ACC112 (cell line): ENCODE measurements at regions not wholly inside any gene's neighbourhood (a gene's known extent, or its start where the extent isn't known, plus 50 kb on each side); places are given as distances from the start of the nearest gene placed in this dataset.
A peak's percentile ranks its signal among the peaks of the same experiment; 100 is the strongest.

Experiments
- H2AFZ ChIP-seq: fragments of 200-600 bp; sonication (generic); one replicate; pipeline ENCODE4 v1.6.0; 2017; ENCODE audit warnings: antibody characterized with exemption, low read length; ENCODE audit not compliant: unreplicated experiment
- H3K27ac ChIP-seq: fragments of 200-600 bp; sonication (generic); 2 replicates; pipeline ENCODE4 v1.5.1; 2014; ENCODE audit warnings: low read depth, mild to moderate bottlenecking, antibody characterized with exemption, low read length, moderate library complexity
- H3K27me3 ChIP-seq: fragments of 200-600 bp; sonication (generic); 2 replicates; pipeline ENCODE4 v1.6.1; 2014; ENCODE audit warnings: mild to moderate bottlenecking, antibody characterized with exemption, low read length, moderate library complexity, mixed read lengths; ENCODE audit not compliant: insufficient read depth
- H3K36me3 ChIP-seq: fragments of 200-600 bp; sonication (generic); 2 replicates; pipeline ENCODE4 v1.6.1; 2016; ENCODE audit warnings: mild to moderate bottlenecking, antibody characterized with exemption, low read length, moderate library complexity, mixed read lengths; ENCODE audit not compliant: insufficient read depth
- H3K4me1 ChIP-seq: fragments of 200-600 bp; sonication (generic); one replicate; pipeline ENCODE4 v1.6.1; 2016; ENCODE audit warnings: low read length, mixed read lengths; ENCODE audit not compliant: insufficient read depth, unreplicated experiment, control insufficient read depth
- H3K4me3 ChIP-seq: fragments of 200-600 bp; sonication (generic); 2 replicates; pipeline ENCODE4 v1.5.1; 2014; ENCODE audit warnings: mild to moderate bottlenecking, low read depth, low read length
- H3K79me2 ChIP-seq: fragments of 200-600 bp; sonication (generic); one replicate; pipeline ENCODE4 v1.6.0; 2016; ENCODE audit warnings: low read length; ENCODE audit not compliant: control insufficient read depth, unreplicated experiment, insufficient read depth

DNA sequence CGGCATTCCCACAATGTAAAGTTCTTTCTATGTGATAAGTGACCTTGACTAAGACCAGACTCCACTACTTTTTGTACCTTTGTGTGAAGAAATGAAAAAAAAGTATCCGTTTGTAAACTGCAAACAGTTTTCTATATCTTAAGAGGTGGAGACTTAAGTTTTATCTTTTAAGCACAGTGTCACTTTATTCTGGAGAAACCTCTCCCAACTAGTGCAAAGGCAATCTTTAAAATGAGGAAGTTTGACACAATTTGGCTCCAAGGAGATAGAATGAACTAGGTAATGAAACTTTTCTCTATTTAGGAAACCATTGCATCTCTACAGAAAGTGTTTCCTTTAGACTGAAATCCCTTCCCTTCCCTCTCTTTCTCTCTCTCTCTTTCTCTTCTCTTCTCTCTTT, 122.9 kb downstream of the SAMD9 start:
- Histone ChIP-seq H3K79me2 (no peaks in the 10 kb centered on the region), H3K27me3 (no peaks in the 10 kb centered on the region), H2AFZ (no peak overlapping the region), H3K4me1 (no peaks in the 10 kb centered on the region), H3K4me3 (no peak overlapping the region), H3K36me3 (no peaks in the 10 kb centered on the region), H3K27ac (no peak overlapping the region)

- H3K79me2 ChIP-seq, result no peaks in the 10 kb centered on the region
- H2AFZ ChIP-seq, result no peak overlapping the region
- H3K27ac ChIP-seq, result no peak overlapping the region
- no peaks in the 10 kb centered on the region for H3K36me3 ChIP-seq
- H3K4me1 ChIP-seq, result no peaks in the 10 kb centered on the region
- H3K4me3 ChIP-seq, result no peak overlapping the region
- no peaks in the 10 kb centered on the region for H3K27me3 ChIP-seq
These were observed 124.8 kb downstream of the SAMD9 start for GRCh38 chr7:92992932-92993331.

- Histone ChIP-seq H2AFZ (no peak overlapping the region), H3K79me2 (no peaks in the 10 kb centered on the region), H3K4me3 (no peak overlapping the region), H3K36me3 (no peaks in the 10 kb centered on the region), H3K4me1 (no peaks in the 10 kb centered on the region), H3K27ac (no peak overlapping the region), H3K27me3 (no peaks in the 10 kb centered on the region)
These were observed 125.3 kb downstream of the SAMD9 start for GRCh38 chr7:92992483-92992882.

DNA sequence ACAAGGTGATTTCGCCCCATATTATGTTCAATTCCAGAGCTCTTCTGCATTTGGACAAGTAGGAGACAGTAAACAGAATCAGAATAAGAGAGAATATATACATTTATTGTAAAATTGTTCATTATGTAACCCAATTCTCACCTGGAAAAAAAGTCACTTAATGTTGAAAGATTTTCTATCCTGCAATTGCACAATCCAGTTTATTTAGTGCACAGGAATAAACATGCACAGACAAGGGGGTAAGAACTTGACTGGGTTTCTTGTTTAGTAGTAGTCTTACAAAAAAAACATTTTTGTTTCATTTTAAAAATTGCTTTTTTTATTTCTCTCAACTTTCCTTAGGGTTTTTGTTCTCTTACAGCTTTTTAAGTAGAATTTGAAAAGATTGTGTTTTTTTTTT, 126.6 kb downstream of the SAMD9 start:
- H3K4me1 ChIP-seq, result no peaks in the 10 kb centered on the region
- no peaks in the 10 kb centered on the region for H3K27me3 ChIP-seq
- no peak overlapping the region for H3K4me3 ChIP-seq
- H2AFZ ChIP-seq, result no peak overlapping the region
- H3K79me2 ChIP-seq, result no peaks in the 10 kb centered on the region
- no peaks in the 10 kb centered on the region for H3K36me3 ChIP-seq
- H3K27ac ChIP-seq, result no peak overlapping the region

- Histone ChIP-seq H3K27ac (no peak overlapping the region), H3K79me2 (no peaks in the 10 kb centered on the region), H3K4me1 (no peaks in the 10 kb centered on the region), H3K36me3 (no peaks in the 10 kb centered on the region), H3K4me3 (no peak overlapping the region), H2AFZ (no peak overlapping the region), H3K27me3 (no peaks in the 10 kb centered on the region)
These were observed 128.7 kb downstream of the SAMD9 start for GRCh38 chr7:92988941-92989545.

GRCh38 chr7:92988051-92988450, 129.7 kb downstream of the SAMD9 start:
- H2AFZ ChIP-seq, result peak overlapping the region; percentile 5
- no peaks in the 10 kb centered on the region for H3K79me2 ChIP-seq
- H3K27ac ChIP-seq, result no peak overlapping the region
- H3K36me3 ChIP-seq, result no peaks in the 10 kb centered on the region
- no peaks in the 10 kb centered on the region for H3K4me1 ChIP-seq
- no peak overlapping the region for H3K4me3 ChIP-seq
- no peaks in the 10 kb centered on the region for H3K27me3 ChIP-seq

- no peaks in the 10 kb centered on the region for H3K79me2 ChIP-seq
- H3K27ac ChIP-seq, result no peak overlapping the region
- no peaks in the 10 kb centered on the region for H3K27me3 ChIP-seq
- no peaks in the 10 kb centered on the region for H3K4me1 ChIP-seq
- H2AFZ ChIP-seq, result peak overlapping the region; percentile 5
- H3K36me3 ChIP-seq, result no peaks in the 10 kb centered on the region
- no peak overlapping the region for H3K4me3 ChIP-seq
These were observed 130.2 kb downstream of the SAMD9 start for GRCh38 chr7:92987538-92987937.

DNA sequence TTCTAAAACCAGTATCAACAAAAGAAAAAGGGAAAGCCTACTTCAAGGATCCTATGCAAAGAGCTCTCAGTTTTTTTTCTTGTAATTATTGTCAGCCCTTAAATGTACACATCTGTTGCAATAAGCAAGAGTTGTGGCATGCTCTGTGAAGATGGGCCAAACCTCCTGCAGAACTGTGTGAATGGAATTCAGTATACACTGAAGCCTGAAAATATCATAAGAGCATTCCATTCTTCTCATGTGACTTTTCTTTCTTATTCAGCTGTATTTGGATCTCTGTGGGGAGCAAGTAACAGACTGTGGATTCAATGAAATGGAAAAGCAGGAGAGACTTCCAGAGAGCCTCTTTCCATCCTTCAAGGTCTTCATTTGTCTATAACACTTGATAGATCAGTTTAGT, 130.7 kb downstream of the SAMD9 start:
- H3K27me3 ChIP-seq, result no peaks in the 10 kb centered on the region
- H3K36me3 ChIP-seq, result no peaks in the 10 kb centered on the region
- no peak overlapping the region for H3K27ac ChIP-seq
- H2AFZ ChIP-seq, result no peak overlapping the region
- H3K79me2 ChIP-seq, result no peaks in the 10 kb centered on the region
- no peak overlapping the region for H3K4me3 ChIP-seq
- no peaks in the 10 kb centered on the region for H3K4me1 ChIP-seq

DNA sequence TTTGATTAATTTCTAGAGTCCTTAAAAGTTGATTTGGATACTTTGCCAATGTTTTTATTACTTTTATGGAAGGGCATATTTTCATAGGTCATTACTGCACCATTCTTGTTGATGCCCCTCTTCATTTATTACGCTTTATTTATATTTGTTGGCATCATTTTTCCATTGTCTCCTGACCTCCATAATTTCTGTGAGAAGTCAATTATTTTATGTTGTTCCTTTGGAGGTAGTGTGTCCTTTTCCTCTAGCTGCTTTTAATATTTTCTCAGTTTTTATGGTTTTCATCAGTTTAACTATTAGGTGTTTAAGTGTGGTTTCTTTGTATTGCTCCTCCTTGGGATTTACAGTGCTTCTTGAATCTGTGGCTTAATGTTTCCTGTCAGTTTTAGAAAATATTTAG, 134.9 kb downstream of the SAMD9 start:
- no peak overlapping the region for H2AFZ ChIP-seq
- no peaks in the 10 kb centered on the region for H3K36me3 ChIP-seq
- H3K27me3 ChIP-seq, result no peaks in the 10 kb centered on the region
- no peaks in the 10 kb centered on the region for H3K4me1 ChIP-seq
- no peak overlapping the region for H3K27ac ChIP-seq
- no peak overlapping the region for H3K4me3 ChIP-seq
- H3K79me2 ChIP-seq, result no peaks in the 10 kb centered on the region

- Histone ChIP-seq H3K79me2 (no peaks in the 10 kb centered on the region), H3K27ac (no peak overlapping the region), H3K27me3 (no peaks in the 10 kb centered on the region), H2AFZ (no peak overlapping the region), H3K4me1 (peaks cover 6% of the 10 kb centered on the region), H3K4me3 (no peak overlapping the region), H3K36me3 (no peaks in the 10 kb centered on the region)
These were observed 140.6 kb upstream of the CDK6 start for GRCh38 chr7:92976931-92977330.

GRCh38 chr7:92973974-92974373, 137.6 kb upstream of the CDK6 start:
- H3K4me3 ChIP-seq, result no peak overlapping the region
- H3K79me2 ChIP-seq, result no peaks in the 10 kb centered on the region
- H3K36me3 ChIP-seq, result no peaks in the 10 kb centered on the region
- H3K27ac ChIP-seq, result no peak overlapping the region
- no peak overlapping the region for H2AFZ ChIP-seq
- H3K4me1 ChIP-seq, result peaks cover 6% of the 10 kb centered on the region
- H3K27me3 ChIP-seq, result no peaks in the 10 kb centered on the region
